Pancreas (tissue), 10 donors: ENCODE measurements at regions not wholly inside any gene's neighbourhood (a gene's known extent, or its start where the extent isn't known, plus 50 kb on each side); places are given as distances from the start of the nearest gene placed in this dataset.

ENCODE experiments used
- ATAC-seq, 4 donors: fragments of 200-7000 bp; cut with Tn5 transposase; one replicate each; pipeline versions ENCODE4 v1.8.0 to v1.9.1; 2020; ENCODE audit warnings: mild to moderate bottlenecking in 4 of 4, moderate library complexity in 4 of 4
- DNase-seq, 6 donors: peaks; one replicate each; pipeline ENCODE4 v3.0.0-alpha.2; 2020
- FAIRE-seq: peaks from 2 replicates; lab custom pipeline; 2012; peaks lifted over from hg19 to GRCh38; lab: Jason Lieb, UNC
- H3K27ac ChIP-seq, 4 donors: fragments of 200-600 bp; sonication (generic); 1 replicate in 3 of 4; 2 replicates in 1 of 4; pipeline versions ENCODE4 v1.5.0 to v1.8.0; 2020
- H3K27me3 ChIP-seq, 4 donors: fragments of 200-600 bp; one replicate each; pipeline ENCODE4 v1.8.0; 2021
- H3K36me3 ChIP-seq, 3 donors: fragments of 200-600 bp; sonication (generic) in 1 of 3; one replicate each; pipeline versions ENCODE4 v1.5.0 to v1.8.0; 2020 to 2021
- H3K4me1 ChIP-seq, 3 donors: fragments of 200-600 bp; one replicate each; pipeline ENCODE4 v1.8.0; 2021
- H3K4me3 ChIP-seq, 4 donors: fragments of 200-600 bp; sonication (generic) in 2 of 4; one replicate each; pipeline versions ENCODE4 v1.5.0 to v1.8.0; 2020 to 2021
- H3K9me3 ChIP-seq, 4 donors: fragments of 200-600 bp; one replicate each; pipeline ENCODE4 v1.8.0; 2021
- CTCF ChIP-seq, 4 donors: fragments of 200-600 bp; sonication (generic) in 3 of 4; IDR thresholded peaks; one replicate each; pipeline versions ENCODE4 v1.5.0 to v1.8.0; 2021; ENCODE audit warnings: antibody characterized with exemption in 4 of 4
- WGBS, 2 donors: extraction: QIAGEN DNeasy Blood & Tissue Kit; methylation state at CpG; one replicate each; pipeline ENCODE4 v1.1.7; 2013; 5-methylcytosine and 5-hydroxymethylcytosine counted together
- intact Hi-C, 3 donors: fragments of 100-400 bp; cut with DNase I; formaldehyde crosslinking; loops; one replicate each; pipeline versions ENCODE4 v1.11.1 to v1.14.2; 2022
- donor health status: healthy with polysubstance abuse.
- donor health status: DM: no; HTN: no; CAD: no; lungs with moderate emphysema.
- donor health status: DM: no; HTN: no; CAD: no.
- donor health status: control.
- donor health status: control.
- donor health status: Bipolar disorder and iron deficiency.
- donor health status: DM: yes; HTN: yes; CAD: no.
- donor health status: DM: no; HTN: no; CAD: no.
- donor health status: DM: no; HTN: no; CAD: no.
- donor health status: DM: yes; HTN: yes; CAD: no.

- DNase-seq (no peak), ATAC-seq (no peak), FAIRE-seq (no peak)
- Histone ChIP-seq H3K4me1 (no peaks in the 10 kb centered on the region), H3K9me3 (no peaks in the 10 kb centered on the region), H3K27me3 (no peaks in the 10 kb centered on the region), H3K27ac (no peak overlapping the region), H3K4me3 (no peak overlapping the region), H3K36me3 (no peaks in the 10 kb centered on the region)
- no peak for TF ChIP-seq CTCF (IDR thresholded peaks at IDR 0.05)
- WGBS, 2 donors = 74 to 83% methylated on average over 10 of the region's 10 CpGs
- intact Hi-C loops = no loop called here
These were observed 126.9 kb upstream of the FSTL4 start for GRCh38 chr5:133739181-133739780.

GRCh38 chr5:133738271-133738670 is 125.9 kb upstream of the FSTL4 start:
- Histone ChIP-seq H3K36me3 (no peaks in the 10 kb centered on the region), H3K9me3 (no peaks in the 10 kb centered on the region), H3K27me3 (no peaks in the 10 kb centered on the region), H3K27ac (no peak overlapping the region), H3K4me3 (no peak overlapping the region), H3K4me1 (no peaks in the 10 kb centered on the region)
- WGBS, 2 donors = 52% methylated on average over 4 of the region's 4 CpGs
- ATAC-seq (no peak), FAIRE-seq (no peak), DNase-seq (no peak)
- intact Hi-C loops = no loop called here
- TF ChIP-seq CTCF (IDR thresholded peaks at IDR 0.05) = no peak

- 53 to 58% methylated on average over 5 of the region's 5 CpGs for WGBS, 2 donors
- DNase-seq = no peak
- H3K4me3 ChIP-seq = no peak overlapping the region
- ATAC-seq = no peak
- no peak for TF ChIP-seq CTCF (IDR thresholded peaks at IDR 0.05)
- intact Hi-C loops = no loop called here
- H3K27ac ChIP-seq = no peak overlapping the region
- FAIRE-seq = no peak
- no peaks in the 10 kb centered on the region for H3K4me1 ChIP-seq
- no peaks in the 10 kb centered on the region for H3K27me3 ChIP-seq
- H3K36me3 ChIP-seq = no peaks in the 10 kb centered on the region
- H3K9me3 ChIP-seq = no peaks in the 10 kb centered on the region
These were observed 124.2 kb upstream of the FSTL4 start for GRCh38 chr5:133736512-133736911.

- intact Hi-C loops = no loop called here
- Histone ChIP-seq H3K4me3 (no peak overlapping the region), H3K4me1 (no peaks in the 10 kb centered on the region), H3K27me3 (no peaks in the 10 kb centered on the region), H3K9me3 (no peaks in the 10 kb centered on the region), H3K27ac (no peak overlapping the region), H3K36me3 (no peaks in the 10 kb centered on the region)
- no peak for FAIRE-seq
- 66 to 69% methylated on average over 9 of the region's 9 CpGs for WGBS, 2 donors
- no peak for DNase-seq
- ATAC-seq = no peak
- no peak for TF ChIP-seq CTCF (IDR thresholded peaks at IDR 0.05)
These were observed 123.0 kb upstream of the FSTL4 start for GRCh38 chr5:133735346-133735745.

GRCh38 chr5:133734916-133735315 is 122.6 kb upstream of the FSTL4 start:
- ATAC-seq = no peak
- no peak for FAIRE-seq
- intact Hi-C loops = no loop called here
- no peak for DNase-seq
- WGBS, 2 donors = 74 to 82% methylated on average over 8 of the region's 8 CpGs
- TF ChIP-seq CTCF (IDR thresholded peaks at IDR 0.05) = no peak
- Histone ChIP-seq H3K4me1 (no peaks in the 10 kb centered on the region), H3K36me3 (no peaks in the 10 kb centered on the region), H3K4me3 (no peak overlapping the region), H3K27ac (no peak overlapping the region), H3K27me3 (no peaks in the 10 kb centered on the region), H3K9me3 (no peaks in the 10 kb centered on the region)
